GM19023 (cell line): ENCODE measurements at regions not wholly inside any gene's neighbourhood (a gene's known extent, or its start where the extent isn't known, plus 50 kb on each side); places are given as distances from the start of the nearest gene placed in this dataset.
"Not testable (repeated sequence)": the region's sequence is repeated elsewhere in the genome, so short reads cannot be mapped to it uniquely, and the experiment has no call there.

ENCODE experiments used
- ATAC-seq: cut with Tn5 transposase; IDR thresholded peaks from one replicate; pipeline ENCODE4 v1.9.1; 2021; ENCODE audit warnings: mild to moderate bottlenecking, moderate library complexity; ENCODE audit not compliant: unreplicated experiment

DNA sequence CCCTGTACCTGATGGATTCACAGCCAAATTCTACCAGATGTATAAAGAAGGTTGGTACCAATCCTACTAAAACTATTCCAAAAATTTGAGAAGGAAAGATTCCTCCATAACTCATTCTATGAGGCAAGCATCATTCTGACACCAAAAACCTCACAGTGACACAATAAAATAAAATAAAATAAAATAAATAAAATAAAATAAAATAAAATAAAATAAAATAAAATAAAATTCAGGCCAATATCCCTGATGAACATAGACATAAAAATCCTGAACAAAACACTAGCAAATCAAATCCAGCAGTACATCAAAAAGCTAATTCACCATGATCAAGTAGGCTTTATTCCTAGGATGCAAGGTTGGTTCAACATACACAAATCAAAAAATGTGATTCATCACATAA lies 108.1 kb downstream of the PROX1 start:
- not testable (repeated sequence) for ATAC-seq

DNA sequence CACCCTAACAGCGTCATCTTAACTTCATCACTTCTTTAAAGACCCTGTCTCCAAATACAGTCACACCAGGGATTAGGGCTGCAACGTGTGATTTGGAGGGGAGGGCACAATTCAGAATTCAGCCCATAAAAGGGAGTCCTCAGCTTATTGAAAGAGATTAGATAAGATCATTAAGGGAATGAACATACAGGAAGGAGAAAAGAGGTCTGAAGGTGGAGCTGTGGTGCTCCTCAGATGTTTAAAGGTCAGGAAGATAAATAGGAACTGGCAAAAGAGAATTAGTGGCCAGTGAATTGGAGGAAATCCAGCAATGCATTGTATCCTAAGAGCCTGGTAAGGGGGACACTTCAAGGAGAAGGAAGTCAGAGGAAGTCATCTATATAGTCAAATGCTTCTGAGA lies 113.5 kb downstream of the PROX1 start:
- ATAC-seq, result no peak

DNA sequence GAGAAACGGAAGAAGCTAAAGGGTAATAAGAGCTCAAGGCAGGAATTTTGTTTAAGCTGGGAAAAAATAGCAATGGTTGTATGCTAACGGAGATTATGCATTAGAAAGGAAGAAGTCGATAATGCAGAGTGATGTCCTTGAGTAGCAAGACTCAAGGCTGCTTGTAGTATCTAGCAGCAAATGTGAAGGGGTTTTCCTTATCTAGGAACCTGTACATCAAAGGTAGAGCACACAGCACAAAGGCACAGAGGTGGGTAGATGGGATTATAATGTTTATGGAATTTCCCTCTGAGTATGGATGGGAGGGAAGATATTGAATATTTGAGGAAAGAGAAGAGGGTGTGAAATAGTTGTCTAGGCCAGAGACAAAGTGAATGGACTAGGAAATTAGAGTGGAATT lies 114.1 kb downstream of the PROX1 start:
- no peak for ATAC-seq

DNA sequence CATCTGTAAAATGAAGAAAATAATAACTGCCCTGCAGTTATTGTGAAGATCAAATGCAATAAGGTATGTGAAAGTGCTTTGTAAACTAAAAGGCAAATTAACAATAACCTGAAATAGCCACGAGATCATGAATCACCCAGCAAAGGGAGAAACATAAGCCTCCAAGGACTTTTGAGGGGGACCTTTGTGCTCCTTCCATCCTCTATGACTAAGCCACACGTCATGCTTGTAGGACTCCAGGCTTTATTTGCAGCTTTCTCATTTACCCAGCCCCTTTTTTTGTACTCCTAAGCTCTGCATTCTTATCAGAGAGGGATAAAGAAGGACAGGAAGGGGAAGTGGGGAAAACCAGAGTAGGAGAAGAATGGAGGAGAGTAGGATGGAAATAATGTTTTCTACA lies 115.1 kb downstream of the PROX1 start:
- no peak for ATAC-seq

DNA sequence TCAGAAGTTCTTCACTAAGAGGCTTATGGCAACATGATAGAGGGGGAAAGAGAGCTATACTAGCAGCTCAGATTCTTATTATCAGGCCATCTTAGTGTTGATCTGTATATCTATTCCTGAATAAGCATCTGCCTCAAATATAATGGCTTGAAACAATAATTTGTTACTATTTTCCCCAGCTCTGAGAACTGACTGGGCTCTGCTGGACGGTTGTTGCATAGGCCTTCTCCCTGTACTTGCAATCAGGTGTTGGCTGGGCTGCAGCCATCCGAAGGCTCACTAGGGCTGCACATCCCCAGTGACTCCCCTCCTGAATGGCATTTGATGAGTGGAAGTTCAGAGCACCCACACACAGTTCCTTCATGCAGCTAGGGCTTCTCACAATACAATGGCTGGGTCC lies 116.0 kb downstream of the PROX1 start:
- no peak for ATAC-seq

DNA sequence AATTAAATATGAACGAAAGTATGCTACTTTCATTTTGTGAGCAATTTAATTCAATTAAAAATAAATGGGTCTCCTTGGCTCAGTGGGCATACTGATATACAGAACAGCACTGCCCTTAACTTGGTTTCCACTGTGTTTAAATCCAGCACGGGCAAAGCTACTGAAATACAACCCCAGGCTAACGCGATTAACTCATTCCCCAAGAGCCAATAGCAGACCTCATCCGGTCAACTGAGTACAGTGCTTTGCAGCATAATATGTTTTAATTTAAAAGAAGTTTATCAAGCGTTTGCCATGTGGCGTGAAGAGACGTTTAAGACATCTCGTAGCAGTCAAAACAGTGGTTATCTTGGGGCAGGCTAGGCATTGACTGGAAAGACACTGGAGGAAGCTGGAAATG lies 118.6 kb downstream of the PROX1 start:
- no peak for ATAC-seq

DNA sequence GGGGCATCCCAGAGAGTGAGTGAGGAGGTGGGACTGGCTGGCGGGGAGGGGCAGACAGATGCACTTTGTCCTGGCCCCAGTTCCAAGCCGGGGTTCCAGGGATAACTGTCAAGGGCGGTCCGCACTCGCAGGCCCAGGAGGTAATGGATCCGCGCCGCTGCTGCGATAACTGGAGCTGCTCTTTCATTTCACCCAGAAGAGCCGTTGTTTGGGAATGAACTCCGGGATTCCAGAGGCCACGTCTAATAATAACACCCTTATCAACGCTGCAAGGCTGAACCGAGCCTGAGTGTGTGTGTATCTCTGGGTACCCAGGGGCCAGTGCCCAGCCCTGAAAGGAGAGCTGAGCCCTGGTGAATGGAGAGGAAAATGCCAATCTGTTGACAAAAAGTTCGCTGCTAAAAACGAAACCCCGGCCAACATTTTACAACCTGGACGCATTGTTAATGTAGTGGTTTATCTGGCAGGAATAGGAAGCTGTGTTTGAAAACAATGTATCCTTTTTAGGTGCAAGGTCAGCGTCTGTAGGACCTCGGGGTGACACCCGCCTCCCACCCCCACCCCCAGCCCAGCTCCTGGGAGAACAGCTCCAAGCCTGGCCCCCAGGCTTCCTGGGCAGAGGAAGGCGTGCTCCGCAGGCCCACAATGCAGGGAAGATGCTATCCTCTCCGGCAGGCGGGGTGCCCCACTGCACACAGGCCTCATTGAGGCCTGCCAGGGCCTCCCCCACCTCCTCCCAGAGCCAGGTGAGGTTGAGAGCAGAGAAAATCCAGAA lies 119.7 kb downstream of the PROX1 start:
- ATAC-seq, result no peak

DNA sequence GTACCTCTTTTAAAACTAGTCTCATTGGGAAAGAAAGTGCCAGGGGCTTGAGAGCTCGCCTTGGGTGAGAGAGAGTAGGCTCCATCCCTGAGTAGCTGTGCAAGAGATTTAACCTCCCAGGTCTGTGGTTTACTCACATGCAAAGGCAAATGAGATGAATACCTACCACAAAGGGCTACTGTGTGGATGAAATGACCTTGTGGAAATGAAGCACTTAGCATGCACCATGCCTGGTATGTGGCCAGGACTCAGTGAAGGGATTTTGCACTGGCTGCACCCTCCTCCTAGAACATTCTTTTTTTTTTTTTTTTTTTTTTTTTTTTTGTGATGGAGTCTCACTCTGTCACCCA lies 120.3 kb downstream of the PROX1 start:
- no peak for ATAC-seq

DNA sequence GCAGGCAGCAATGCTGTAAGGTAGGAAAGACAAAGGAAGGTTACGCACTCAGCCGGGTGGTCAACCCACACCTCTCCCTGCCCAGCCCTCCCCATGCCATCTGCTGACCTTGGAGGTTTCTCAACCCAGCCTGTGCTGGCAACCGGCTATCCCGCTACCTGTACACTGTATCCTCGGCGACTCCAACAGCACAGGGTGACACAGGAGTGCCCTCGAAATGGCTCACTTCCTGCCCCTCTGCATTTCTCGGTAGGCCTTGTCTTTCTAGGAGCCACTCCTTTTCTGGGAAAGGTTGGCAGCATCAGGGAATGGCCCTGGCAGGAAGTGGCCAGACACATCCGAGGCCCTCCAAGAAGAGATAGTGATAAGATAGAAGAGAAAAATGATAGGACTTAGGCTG lies 124.0 kb downstream of the PROX1 start:
- no peak for ATAC-seq

DNA sequence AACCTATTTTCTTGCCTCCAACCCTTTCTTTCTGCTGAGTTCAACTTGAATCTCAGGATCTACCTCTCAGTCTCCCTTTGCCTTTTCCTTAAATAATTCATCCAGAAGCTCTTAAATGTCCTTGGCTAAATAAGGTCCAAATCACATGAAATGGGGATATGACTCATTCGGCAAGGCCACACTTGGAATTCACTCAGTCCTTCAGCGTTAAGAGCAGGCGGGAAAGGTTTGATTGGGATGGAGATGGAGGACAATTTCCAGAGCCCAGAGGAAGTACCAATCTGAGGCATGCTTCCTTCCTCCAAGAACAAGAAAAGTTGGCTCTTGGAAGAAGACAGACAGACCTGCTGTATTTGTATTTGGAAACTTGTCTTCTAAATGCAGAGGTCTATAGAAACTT lies 128.5 kb downstream of the PROX1 start:
- ATAC-seq, result no peak

DNA sequence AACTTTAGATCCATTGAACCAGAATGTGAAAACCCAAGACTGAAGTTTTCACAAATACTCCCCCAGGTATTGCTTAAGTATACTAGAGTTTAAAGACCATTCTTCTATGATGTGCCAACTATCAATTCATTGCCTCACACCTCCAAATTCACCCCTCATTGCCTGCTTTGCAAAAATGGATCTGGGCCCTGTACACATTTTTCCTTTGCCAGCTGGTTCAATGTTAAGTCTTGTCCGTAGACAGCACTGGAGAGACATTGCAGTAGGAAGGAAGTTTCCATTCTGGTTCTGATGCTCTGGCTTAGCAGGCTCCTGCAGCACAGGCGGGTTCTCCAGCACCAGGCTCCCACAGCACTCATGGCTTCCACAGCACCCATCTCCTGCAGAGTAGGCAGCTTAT lies 130.0 kb downstream of the PROX1 start:
- no peak for ATAC-seq

DNA sequence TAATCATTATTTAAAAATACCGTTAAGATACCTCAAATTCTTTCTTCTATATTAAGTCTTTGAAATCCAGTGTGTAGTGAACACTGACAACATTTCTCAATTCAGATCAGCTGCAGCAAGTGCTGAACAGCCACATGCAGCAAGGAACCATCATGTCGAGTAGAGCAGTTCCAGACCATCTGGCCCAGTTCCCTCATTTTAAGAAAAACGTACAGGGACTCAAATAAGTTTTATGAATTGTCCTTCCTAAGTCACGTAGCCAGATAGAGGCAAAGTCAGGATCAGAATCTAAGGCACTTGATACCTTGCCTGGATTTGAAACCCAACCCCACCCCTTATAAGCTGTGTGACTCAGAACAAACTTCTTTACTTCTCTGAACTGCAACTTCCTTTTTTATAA lies 132.4 kb downstream of the PROX1 start:
- ATAC-seq, result no peak

DNA sequence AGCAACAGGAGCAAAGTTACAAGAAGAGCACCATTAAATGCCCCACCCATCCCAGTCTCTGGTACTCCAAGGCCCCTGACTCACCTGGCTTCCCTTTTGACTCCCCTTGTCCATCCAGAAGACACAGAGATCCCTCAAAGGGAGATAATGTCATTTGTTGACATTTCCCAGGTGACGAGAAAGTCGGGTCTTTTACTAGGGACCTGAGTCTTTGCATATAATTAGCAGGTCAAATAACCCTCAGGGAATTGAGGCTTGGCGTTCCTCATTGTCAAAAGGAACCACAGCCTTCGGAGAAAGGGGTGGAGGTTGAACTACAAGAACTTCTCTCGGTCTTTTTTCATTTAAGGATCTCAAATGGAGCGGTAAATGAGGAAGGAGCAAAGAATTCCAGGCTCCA lies 133.2 kb downstream of the PROX1 start:
- ATAC-seq, result no peak

DNA sequence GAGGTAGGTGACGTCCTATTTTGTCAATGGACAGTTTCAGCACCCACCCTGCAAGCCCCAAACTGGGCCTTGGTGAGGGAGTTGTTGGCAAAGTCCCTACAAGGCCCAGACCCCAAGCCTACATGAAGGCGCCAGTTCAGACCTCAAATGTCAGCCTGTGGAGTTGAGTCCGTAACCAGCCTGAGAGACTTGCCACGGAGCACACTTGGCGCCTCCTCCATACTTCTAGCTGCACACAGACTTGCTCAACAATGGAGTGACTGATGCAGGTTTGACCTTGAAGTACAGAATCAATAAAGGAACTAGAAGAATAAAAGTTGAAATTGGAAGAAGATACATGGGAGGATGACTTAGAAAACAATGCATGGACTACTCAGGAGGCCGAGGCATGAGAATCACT lies 134.3 kb downstream of the PROX1 start:
- no peak for ATAC-seq

DNA sequence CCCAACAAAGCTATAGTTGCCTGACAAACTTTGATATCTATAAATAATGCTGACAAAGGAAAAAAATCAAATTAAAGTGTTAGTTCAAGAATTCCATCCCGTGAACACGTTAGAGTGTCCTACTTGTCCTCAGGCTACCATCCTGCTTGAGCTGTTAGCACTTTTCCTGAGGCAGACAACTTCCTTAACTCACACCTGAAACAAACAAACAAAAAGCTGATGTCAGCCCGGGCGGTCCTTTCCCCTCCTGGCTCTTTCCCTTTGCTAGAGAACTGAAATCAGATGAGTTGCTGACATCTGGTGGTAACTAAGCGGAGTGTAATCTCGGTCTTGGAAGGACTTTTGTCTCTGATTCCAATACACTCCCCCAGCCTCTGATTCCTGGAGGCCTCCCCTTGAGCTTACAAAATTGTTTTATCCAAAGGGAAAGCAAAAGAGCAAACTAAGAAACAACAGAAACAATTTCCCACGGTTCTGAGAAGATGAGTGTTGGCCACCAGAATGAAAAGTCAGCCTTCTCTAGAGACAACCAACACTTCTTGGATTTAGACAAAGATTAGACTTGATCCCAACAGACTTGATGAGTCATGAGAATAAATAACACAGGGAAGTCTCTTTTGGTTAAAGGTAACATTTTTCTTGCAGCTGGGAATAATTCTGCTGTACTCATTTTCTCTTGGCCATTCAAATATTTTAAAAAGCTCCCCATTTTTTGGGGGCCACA lies 135.4 kb downstream of the PROX1 start:
- peak; percentile 65 for ATAC-seq

DNA sequence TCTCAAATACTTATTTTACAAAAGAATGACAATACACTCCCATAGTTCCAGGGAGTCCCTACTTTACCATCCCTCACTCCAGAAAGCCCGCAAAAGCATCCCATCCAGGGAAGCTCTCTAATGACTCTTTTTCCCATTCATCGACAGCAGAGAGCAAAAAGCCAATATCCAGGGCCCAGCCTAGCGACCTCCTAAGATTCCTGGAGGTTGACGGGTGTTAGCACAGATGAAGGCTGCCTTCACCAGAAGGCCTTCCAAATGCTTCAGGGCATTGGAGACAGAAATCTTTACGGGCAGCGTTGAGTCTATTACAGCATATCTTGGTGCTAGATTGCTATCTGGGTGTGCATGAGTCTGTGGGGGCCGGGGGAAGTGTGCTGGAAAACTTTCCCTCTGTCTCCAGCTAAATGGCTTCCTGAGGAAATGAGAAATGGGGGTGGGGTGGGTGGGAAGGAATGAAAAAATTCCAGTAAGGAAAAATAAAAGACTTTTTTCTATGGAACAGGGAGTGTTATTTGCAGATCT lies 136.6 kb downstream of the PROX1 start:
- ATAC-seq, result no peak

DNA sequence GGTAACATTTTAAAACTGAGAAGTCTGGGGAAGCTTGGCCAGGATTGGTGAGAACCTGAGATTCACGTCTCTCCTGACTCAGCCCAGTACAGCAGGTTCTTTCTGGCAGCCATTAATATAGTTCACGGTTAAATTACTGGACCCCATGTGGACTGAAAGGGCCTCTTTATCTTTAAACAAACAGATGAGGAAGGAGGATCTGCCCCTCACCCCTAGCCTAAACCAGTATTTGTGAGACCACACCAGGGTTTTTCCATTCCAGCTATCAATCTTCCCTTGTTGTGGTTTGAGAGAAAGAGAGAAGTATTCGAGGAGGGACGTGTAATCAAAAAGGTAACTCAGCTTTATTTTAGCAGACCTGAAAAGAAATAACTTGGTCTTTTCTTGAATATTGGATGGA lies 137.1 kb downstream of the PROX1 start:
- no peak for ATAC-seq

DNA sequence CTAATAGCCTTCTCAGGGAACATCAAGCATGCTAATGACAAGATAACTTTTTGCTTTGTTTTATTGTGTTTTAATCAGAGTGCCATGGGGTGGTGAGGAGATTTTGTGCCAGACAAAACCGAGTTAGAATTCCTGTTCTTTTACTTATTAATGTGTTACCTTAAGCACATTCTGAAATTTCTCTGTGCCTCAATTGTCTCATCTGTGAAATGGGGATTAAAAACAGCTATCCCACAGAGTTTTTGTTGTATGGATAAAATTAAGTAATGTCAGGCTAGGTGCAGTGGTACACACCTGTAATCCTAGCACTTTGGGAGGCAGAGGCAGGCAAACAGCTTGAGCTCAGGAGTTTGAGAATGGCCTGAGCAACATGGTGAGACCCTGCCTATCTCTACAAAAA lies 138.0 kb downstream of the PROX1 start:
- no peak for ATAC-seq

DNA sequence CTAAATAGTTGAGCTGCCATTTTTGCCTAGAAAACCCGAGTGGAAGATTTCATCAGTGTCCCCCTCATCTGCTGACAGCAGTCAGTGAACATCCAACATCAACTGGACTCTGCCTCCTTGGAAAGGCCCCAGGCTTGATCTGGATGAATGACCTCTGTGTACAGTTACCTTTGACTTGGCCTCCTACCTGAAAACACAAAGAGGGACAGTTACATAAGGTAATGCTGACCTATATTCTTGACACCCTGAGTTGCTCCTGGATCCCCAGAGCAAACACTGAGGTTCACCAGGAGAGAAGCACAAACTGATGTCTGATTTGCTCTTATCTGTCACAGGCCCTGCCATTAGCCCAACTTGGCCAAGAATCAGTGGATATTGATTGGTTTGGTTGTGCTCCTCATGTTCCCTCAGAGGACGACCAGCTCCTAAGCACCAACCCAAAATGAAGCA lies 138.9 kb downstream of the PROX1 start:
- ATAC-seq, result no peak

DNA sequence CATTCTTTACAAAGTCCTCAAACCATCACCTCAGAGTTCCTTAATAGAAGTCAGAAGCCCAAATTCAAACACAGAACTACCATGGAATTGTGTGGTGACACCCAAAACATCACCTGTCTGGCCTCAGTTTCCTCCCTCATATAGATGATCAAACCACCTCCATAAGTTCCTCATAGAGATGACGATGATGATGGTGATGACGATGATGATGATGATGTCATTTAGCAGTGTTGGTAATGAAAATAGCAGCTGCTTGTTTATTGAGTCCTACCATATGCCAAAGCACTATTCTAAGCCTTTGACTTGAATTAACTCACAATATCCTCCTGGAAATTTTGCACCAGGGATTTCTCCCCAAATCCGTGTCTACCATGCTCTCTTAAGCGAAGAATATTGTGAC lies 139.9 kb downstream of the PROX1 start:
- ATAC-seq, result no peak

DNA sequence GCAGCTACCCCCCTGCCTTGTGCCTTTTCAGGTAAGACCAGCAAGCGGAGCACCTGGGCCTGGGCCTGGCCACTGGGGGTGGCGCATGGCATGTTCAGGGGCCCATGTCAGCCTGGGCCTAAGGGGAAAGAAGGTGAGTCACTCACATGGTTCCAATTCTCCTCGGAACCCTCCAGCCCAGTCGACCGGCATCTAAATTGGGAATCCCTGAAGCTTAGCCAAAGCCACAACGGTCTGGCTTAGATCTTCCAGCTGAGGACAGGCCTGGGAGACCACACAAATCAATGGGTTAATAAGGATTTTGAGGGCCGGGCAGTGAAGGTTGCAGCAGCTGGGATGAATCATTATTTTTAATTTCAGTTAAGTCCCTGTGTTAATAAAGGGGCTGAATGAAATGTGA lies 145.1 kb upstream of the SMYD2 start:
- ATAC-seq, result no peak

DNA sequence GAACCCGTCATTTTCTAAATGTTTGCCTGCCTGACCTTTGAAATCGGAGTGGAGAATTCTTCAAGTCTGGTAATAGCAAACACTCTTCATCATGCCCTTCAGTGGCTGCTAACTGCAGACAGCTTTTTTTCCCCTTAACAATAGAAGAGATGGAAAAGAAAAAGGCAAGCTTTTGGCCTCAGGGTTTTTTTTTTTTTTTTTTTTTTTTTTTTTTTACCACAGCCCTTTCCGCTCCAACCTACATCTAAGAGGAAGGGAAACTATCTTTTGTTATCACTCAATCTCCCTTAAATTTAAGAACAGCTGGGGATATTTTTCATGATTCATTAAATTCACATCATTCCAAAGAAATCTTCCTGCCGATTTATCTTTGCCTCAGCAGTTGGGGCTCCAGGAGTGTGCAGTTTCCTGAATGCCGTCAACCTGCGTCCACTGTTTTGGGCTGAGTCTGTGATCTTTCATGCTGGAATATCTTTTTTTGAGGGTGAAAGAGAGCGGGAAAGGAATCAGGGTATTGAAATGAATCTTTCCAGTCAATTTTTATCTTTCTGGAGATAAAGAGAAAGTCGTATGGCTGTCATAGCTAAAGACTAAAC lies 144.5 kb upstream of the SMYD2 start:
- no peak for ATAC-seq
